Osteocyte (in vitro differentiated cells): ENCODE measurements at regions not wholly inside any gene's neighbourhood (a gene's known extent, or its start where the extent isn't known, plus 50 kb on each side); places are given as distances from the start of the nearest gene placed in this dataset.

Source experiments
- DNase-seq: peaks from one replicate; pipeline ENCODE4 v3.0.0; 2021; ENCODE audit warnings: mixed read lengths; ENCODE audit not compliant: unreplicated experiment; ENCODE audit errors: extremely low spot score
- H3K27ac Mint-ChIP-seq: one replicate; pipeline ENCODE4 v1.8.0; 2021; ENCODE audit warnings: mild to moderate bottlenecking, mixed read lengths; ENCODE audit not compliant: unreplicated experiment
- H3K27me3 Mint-ChIP-seq: one replicate; pipeline ENCODE4 v1.8.0; 2021; ENCODE audit warnings: mixed read lengths; ENCODE audit not compliant: unreplicated experiment
- H3K36me3 Mint-ChIP-seq: one replicate; pipeline ENCODE4 v1.8.0; 2021; ENCODE audit warnings: mixed read lengths; ENCODE audit not compliant: unreplicated experiment
- H3K4me1 Mint-ChIP-seq: one replicate; pipeline ENCODE4 v1.8.0; 2021; ENCODE audit warnings: mixed read lengths; ENCODE audit not compliant: unreplicated experiment
- H3K4me3 Mint-ChIP-seq: one replicate; pipeline ENCODE4 v1.8.0; 2021; ENCODE audit warnings: mild to moderate bottlenecking, moderate library complexity, mixed read lengths; ENCODE audit not compliant: unreplicated experiment
- H3K9me3 Mint-ChIP-seq: one replicate; pipeline ENCODE4 v1.8.0; 2021; ENCODE audit warnings: mixed read lengths; ENCODE audit not compliant: unreplicated experiment
- TF ChIP-seq, protein P1 (sequence below): fragments of 200-600 bp; sonication (generic); IDR thresholded peaks from 2 replicates; pipeline ENCODE4 v1.5.0; 2021; ENCODE audit warnings: antibody characterized with exemption, mild to moderate bottlenecking, moderate library complexity

DNA sequence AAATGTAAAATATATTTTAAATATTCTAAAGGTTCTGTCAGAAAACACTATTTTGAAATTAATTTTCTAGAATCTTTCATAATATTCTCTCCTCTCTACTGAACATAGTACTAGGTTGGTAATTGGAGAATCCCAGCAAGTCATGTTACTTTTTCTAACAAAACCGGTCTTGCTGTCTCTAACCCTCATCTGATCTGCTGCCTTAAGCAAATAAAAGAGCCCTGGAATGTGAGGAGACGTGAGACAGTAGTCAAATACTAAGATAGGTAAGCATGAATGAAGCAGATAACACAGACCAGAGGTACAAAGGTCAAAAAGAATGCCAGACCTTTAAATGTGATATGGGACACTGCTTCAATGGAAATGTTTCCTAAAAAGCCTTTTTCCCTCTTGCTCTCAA lies 462.4 kb upstream of the NUPR2 start:
- H3K36me3 Mint-ChIP-seq = no peaks in the 10 kb centered on the region

DNA sequence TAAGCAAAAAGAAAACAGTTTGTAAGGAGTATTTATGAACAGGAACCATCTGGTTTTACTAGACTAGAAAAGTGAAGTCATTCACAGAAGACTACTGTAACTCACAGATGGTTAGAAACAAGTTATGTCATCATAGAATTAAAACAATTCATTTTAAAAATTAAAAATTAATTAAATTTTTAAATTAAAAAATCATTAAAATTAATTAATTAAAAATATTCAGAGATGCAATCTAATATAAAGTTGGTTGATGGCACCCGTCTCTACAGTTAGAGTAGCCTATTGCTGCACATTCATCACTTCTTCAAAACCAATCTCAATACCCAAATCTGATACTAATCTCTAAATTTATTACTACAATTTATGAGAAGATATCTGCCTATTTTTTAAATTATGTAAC lies 454.8 kb upstream of the NUPR2 start:
- DNase-seq = no peak
- TF ChIP-seq, protein P1, sequence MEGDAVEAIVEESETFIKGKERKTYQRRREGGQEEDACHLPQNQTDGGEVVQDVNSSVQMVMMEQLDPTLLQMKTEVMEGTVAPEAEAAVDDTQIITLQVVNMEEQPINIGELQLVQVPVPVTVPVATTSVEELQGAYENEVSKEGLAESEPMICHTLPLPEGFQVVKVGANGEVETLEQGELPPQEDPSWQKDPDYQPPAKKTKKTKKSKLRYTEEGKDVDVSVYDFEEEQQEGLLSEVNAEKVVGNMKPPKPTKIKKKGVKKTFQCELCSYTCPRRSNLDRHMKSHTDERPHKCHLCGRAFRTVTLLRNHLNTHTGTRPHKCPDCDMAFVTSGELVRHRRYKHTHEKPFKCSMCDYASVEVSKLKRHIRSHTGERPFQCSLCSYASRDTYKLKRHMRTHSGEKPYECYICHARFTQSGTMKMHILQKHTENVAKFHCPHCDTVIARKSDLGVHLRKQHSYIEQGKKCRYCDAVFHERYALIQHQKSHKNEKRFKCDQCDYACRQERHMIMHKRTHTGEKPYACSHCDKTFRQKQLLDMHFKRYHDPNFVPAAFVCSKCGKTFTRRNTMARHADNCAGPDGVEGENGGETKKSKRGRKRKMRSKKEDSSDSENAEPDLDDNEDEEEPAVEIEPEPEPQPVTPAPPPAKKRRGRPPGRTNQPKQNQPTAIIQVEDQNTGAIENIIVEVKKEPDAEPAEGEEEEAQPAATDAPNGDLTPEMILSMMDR = no peak
- no peaks in the 10 kb centered on the region for H3K36me3 Mint-ChIP-seq
- H3K4me3 Mint-ChIP-seq = no peak overlapping the region
- no peaks in the 10 kb centered on the region for H3K27me3 Mint-ChIP-seq
- H3K27ac Mint-ChIP-seq = no peak overlapping the region
- H3K4me1 Mint-ChIP-seq = no peaks in the 10 kb centered on the region
- H3K9me3 Mint-ChIP-seq = peaks cover 13% of the 10 kb centered on the region

More for the DNA sequence above, 462.4 kb upstream of the NUPR2 start:
- Mint-ChIP-seq H3K27me3 (no peaks in the 10 kb centered on the region), H3K4me3 (no peak overlapping the region), H3K27ac (no peak overlapping the region), H3K9me3 (peaks cover 64% of the 10 kb centered on the region), H3K4me1 (no peaks in the 10 kb centered on the region)
- DNase-seq = no peak
- TF ChIP-seq, protein P1 = no peak

DNA sequence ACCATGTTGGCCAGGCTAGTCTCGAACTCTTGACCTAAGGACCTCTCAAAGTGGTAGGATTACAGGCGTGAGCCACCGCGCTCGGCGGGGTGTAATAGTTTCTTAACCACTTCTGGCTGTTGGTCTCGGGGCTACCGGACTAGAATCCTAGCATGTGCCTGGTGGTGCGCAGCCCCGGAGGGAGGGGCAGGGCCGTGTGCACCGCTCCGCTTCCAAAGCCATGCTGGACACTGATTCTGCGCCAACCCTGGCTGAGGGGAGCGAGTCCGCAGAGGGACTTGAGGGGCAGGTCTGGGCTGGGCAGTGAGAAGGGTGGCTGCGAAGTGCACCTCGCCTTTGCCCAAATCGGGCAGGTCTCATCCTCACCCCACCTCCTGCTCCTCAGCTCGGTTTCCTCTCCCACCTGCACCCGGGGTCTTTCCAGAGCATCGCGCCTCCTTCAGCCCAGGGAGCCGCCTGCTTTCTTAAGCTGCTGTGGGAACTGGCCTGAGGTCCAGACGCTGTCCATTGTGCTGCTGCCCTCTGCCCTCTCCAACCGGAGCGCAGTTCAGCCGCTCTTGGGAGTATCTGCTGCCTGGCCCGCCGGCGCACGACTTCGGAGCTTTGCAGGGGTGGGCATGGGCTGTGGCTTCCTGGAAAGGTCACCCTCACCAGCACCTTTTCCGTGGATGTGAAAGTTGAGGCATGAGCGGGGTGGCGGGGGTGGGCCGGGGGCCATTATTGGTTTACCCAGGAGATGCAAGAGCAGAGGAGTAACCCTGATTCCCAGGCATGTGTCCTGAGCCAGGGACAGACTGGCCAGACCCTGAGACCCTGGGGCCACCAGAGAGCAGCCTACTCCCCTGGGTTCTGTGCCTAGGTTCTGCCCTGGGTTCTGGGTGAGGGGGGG lies 422.6 kb upstream of the NUPR2 start:
- no peak overlapping the region for H3K4me3 Mint-ChIP-seq
- H3K4me1 Mint-ChIP-seq = no peaks in the 10 kb centered on the region
- DNase-seq = no peak
- H3K36me3 Mint-ChIP-seq = no peaks in the 10 kb centered on the region
- TF ChIP-seq, protein P1 = no peak
- H3K27ac Mint-ChIP-seq = no peak overlapping the region
- no peaks in the 10 kb centered on the region for H3K27me3 Mint-ChIP-seq
- peaks cover 25% of the 10 kb centered on the region for H3K9me3 Mint-ChIP-seq

DNA sequence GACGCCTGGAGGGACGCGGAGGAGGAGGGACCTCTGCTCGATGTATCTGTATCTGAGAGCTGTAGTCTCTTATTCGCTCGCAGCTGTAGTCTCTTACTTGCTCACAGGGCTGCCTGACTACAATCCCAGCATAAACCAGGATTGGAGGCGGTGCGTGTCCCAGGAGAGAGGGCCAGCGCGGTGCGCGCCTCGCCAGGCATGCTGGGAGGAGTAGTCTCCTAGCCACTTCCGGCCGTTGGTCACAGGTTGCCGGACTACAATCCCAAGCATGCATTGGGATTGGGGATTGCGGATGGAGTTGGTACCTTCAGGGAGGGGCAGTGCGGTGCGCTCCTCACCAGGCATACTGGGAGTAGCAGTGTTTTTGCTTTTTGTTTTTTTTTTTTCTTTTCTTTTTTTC lies 421.7 kb upstream of the NUPR2 start:
- DNase-seq = no peak
- Mint-ChIP-seq H3K27me3 (no peaks in the 10 kb centered on the region), H3K9me3 (peaks cover 25% of the 10 kb centered on the region), H3K4me1 (no peaks in the 10 kb centered on the region), H3K4me3 (no peak overlapping the region), H3K27ac (no peak overlapping the region), H3K36me3 (no peaks in the 10 kb centered on the region)
- TF ChIP-seq, protein P1 = no peak

DNA sequence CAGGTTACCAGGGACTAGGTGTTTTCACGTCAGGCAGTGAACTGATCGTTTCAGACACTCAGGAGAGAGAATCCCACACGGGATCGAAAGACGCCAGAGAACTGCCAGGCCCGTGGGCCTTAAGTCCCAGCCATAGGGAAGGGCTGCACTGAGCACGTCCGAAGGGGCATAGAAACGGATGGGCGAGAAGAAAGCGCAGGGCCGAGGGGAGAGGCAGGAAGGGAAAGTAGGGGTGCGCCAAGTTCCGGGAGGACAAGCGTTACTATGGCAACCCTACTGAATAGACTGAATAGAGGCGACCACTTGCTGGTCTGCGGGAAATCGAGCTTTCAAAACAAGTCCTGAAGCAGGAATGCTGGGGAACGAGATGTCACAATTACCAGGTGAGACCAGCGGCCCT lies 421.3 kb upstream of the NUPR2 start:
- H3K9me3 Mint-ChIP-seq = peaks cover 25% of the 10 kb centered on the region
- H3K36me3 Mint-ChIP-seq = no peaks in the 10 kb centered on the region
- no peak for DNase-seq
- H3K27ac Mint-ChIP-seq = no peak overlapping the region
- H3K4me3 Mint-ChIP-seq = no peak overlapping the region
- TF ChIP-seq, protein P1 = no peak
- H3K27me3 Mint-ChIP-seq = no peaks in the 10 kb centered on the region
- no peaks in the 10 kb centered on the region for H3K4me1 Mint-ChIP-seq
